Fibroblast of skin of right quadriceps (primary cell): ENCODE measurements at regions not wholly inside any gene's neighbourhood (a gene's known extent, or its start where the extent isn't known, plus 50 kb on each side); places are given as distances from the start of the nearest gene placed in this dataset.
"Not testable (repeated sequence)": the region's sequence is repeated elsewhere in the genome, so short reads cannot be mapped to it uniquely, and the experiment has no call there.

Source experiments
- DNase-seq: peaks from one replicate; pipeline ENCODE4 v3.0.0-alpha.2; 2013

DNA sequence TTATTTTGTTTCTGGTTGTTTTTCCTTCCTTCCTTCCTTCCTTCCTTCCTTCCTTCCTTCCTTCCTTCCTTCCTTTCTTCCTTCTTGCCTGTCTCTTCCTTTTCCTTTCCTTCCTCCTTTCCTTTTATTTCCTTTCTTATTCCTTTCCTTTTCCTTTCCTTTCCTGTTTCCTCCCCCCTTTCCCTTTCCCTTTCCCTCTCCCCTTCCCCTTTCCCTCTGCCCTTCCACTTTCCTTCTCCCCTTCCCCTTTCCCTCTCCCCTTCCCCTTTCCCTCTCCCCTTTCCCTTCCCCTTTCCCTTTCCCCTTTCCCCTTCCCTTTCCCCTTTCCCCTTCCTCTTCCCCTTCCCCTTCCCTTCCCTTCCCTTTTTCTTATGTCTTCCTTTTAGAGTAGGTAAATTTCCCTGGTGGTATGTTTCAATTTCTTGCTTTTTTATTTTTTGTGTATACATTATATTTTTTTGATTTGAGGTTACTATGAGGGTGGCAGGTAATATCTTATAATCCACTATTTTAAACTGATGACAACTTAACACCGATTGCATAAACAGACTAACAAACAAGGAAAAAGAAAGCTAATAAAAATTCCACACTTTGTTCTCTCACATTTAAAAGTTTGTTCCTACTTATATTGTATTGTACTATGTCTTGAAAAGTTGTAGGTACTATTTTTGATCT lies 311.0 kb upstream of the FSHR start:
- DNase-seq, result no peak

- no peak for DNase-seq
These were observed 305.1 kb upstream of the FSHR start for GRCh38 chr2:49459314-49459993.

DNA sequence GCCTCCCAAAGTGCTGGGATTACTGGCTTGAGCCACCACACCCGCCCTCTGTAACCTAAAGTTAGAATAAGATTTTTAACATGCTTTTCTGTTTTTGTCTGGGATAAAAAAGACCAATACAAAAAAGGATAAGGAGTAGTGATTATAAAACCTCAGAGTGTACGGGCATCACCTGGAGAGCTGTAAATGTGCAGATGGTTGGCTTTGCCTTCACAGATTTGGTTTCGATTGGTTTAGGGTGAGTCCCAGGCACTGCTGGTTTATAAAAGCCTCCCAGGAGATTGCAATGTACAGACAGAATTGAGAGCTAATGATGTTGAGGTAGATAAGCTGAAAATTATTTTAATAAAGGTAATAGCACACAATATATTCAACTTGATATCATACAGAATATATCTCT lies 289.7 kb upstream of the FSHR start:
- no peak for DNase-seq

DNA sequence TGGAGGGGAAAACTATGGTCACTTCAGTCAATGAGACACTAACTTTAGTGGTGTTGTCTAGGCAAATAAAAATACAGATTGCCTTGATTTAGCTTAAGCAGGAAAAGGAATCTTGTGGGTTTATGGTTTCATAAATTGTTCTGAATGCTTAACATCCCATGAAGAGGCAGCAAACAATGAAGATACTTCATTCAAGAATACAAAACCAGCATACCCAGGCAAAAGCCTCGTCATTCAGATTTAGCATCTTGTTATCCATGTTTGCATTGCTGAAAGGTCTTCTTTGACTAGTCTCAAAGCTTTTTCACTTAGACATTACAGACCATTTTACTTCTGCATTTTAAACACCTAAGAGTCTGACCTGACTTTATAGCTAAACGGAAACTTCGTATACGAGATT lies 272.7 kb upstream of the FSHR start:
- no peak for DNase-seq

DNA sequence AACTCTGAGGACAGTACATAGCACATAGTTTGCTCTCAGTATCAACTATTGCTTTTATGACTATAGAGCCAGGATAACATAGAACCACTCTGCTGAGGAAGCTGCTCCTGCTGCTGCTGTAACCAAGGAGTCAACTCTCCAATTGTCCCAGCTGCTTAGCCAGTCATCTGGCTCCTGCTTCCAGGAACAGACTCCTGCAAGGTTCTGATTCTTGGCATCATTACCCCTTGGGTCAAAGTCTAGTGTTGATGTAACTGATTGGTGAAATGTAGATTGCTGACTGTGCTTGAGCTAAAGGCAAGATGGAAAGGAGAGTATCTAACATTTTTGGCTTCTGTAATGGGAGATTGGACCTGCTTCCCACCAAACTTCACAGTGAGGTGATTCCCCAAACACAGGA lies 261.9 kb upstream of the FSHR start:
- no peak for DNase-seq

DNA sequence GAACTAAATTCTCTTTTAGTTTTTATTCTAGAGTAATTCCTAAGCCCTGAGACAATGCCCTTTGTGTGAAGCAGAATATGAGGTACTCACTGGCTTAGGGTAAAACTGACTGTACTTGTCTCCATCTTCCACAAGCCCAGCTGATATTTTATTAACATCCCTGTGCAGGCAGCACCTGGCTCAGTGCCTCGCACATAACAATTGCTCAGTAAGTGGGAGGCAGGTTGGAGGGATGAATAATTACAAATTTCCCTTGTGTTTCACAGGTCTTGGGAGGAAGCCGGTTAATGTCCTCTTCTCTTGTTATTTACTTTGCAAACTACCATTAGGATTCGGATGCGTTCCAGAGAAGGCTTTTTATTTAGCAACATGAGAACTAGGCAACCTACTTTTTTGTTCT lies 249.8 kb upstream of the FSHR start:
- no peak for DNase-seq

DNA sequence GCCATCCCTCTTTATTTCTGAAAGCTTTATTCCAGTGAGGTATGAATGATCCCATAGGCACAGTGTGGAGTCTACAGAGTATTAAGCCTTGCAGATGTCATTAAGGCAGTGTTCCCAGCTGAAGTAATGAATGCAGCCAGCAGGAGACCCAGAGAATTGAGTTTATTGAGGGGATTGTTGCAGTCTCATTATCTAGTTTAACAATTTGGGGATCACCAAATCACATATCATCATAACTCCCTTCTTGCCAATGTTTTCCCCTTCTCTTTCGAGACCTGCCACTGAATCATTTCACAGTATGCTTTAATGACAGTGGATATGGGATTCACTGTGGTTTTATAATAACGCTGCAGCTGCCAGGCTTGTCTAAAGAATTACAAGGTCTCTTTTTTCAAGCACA lies 249.3 kb upstream of the FSHR start:
- no peak for DNase-seq

DNA sequence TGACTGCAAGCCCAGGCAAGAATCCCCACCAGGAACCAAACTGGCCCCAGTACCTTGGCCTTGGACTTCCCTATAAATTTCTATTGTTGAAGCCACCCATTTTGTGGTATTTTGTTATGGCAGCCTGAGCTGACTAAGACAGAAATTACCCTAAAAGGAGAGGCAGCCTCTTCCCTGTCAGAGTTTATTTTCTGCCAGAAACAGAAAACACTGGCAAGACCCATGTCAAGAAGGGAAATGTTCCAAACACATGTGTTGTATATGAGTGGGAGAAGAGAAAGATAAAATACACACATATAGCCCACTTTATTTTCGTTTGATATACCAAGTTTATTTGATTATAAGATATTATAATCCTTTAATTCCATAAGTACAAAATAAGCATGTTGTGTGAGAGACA lies 225.1 kb upstream of the FSHR start:
- DNase-seq, result no peak

GRCh38 chr2:49371128-49371701 lies 216.9 kb upstream of the FSHR start:
- no peak for DNase-seq

GRCh38 chr2:49369650-49370049 lies 215.3 kb upstream of the FSHR start:
- no peak for DNase-seq

DNA sequence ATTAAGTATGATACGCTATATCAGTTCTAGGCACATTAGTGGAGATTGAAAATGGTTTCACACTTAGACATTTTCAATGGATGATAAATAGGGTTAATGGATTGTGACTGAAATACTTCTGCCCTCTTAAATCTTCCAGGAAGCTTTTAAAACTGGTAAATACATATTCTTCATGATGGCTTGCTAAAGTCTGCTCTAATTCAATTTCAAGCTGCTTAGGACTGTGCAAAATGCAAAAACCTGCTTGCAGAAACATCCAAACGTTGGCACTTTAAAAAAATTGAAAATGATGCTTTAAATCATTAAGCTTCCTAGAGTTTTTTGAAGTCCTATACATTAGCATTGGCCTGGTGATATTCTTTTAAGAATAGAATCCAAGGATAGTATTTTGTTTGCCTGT lies 214.8 kb upstream of the FSHR start:
- no peak for DNase-seq

DNA sequence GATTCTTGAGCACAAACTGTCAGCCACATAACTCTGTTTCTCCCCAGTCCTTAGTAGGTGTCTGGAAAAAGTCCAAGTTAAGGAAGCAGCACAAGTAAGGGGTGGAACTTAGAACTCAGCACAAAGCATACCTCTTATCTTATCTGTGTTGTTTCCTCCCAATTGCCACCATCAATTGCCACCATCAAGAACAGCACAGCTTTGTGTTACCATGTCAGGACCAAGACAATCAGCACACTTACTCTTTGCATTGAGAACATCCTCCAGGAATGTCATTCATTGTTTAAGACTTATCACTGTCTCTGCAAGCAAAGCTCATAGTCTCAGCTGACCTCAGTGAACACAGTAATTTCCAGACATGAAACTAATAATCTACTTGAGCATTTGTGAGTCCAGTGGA lies 212.7 kb upstream of the FSHR start:
- no peak for DNase-seq

DNA sequence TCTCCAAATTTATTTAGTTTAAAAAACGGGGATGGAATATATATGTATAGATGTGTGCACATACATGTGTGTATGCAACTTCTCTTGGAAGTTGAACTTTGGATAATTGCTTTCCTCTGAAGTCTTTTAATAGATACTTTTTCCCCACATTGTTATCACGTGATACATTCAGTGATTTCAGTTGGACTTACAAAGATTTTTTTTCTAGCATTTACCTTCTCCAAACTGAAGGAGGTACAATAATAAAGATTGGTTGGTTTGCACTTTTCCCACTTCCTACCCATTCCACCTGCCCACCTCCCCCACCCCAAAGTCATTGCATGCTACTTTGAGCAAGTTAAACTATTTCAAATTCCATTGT lies 206.1 kb upstream of the FSHR start:
- no peak for DNase-seq

- DNase-seq, result no peak
These were observed 205.5 kb upstream of the FSHR start for GRCh38 chr2:49359721-49360406.

DNA sequence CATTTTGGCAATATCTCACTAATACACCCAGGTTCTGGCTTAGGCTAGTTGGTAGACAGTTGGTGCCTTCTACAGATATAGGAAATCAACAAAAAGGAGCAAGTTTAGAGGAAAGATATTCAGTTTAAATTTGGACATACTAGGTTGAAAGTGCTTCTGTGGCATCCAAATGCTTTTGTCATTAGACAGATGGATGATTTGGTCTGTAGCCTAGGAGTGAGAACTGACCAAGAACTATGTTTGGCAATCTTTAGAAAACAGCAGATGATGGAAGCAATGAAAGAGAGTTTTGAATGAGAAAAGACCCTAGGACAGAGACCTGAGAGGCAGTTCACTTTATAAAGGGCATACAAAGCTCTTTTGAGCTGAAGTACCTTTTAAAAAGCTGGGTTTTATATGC lies 201.3 kb upstream of the FSHR start:
- DNase-seq, result no peak

DNA sequence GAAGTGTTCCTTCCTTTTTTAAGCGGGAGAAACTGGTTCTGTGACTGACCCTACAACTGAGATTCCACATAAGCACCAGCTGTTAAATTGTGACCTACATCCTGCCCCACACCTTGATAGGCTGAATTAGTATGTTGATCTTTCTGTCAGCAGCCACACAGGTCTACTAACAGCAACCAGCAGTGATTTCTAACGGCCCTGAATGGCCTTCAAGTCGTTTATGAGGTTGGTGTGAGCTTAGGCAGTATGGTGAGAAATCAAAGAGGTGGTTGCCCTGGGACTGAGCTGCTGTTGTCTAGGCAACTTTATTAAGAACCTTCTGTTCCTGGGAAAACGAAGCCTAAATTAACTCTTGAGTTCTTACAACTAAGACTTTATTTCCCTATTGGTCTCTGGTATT lies 197.2 kb upstream of the FSHR start:
- no peak for DNase-seq

- no peak for DNase-seq
These were observed 189.3 kb upstream of the FSHR start for GRCh38 chr2:49343638-49344037.

- DNase-seq, result no peak
These were observed 187.8 kb upstream of the FSHR start for GRCh38 chr2:49342156-49342555.

DNA sequence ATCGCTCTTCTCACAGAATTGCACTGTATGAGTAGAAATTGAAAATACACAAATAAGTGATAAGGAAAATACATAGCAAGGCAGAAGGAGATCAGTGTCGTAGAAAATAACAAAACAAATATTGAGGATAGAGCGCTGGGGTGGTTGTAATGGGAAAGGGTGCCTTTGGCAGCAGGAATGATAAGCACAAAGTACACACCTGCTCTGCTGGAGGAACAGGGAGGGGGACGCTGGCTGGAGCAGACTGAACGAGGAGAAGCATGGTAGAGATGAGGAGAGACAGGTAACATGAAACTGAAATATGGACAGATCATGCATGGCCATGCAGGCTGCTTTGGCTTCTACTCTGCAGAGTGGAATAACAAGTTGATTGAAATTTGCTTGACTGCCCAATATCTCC lies 181.2 kb upstream of the FSHR start:
- no peak for DNase-seq

- no peak for DNase-seq
These were observed 178.1 kb upstream of the FSHR start for GRCh38 chr2:49332415-49332814.

GRCh38 chr2:49318531-49318930 lies 164.2 kb upstream of the FSHR start:
- DNase-seq, result no peak

GRCh38 chr2:49309461-49309860 lies 155.1 kb upstream of the FSHR start:
- no peak for DNase-seq

DNA sequence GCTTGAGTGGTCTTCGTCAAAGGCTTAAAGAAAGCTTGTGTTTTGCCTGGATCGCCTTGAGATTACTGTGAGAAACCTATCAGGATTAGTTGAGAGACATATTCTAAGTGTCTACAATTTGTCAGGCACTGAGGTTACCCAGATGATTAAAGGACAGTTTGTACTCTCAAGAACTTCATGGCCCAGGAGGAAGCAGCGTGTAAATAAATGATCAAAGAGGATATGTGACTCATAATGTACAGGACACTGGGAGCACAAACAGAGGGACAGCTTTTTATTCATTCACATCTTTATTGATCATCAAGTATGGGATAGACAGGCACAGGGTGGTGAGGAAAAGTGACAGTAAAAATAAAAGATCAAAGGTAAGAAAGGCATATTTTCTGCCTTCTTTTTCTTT lies 152.6 kb upstream of the FSHR start:
- no peak for DNase-seq

- DNase-seq, result not testable (repeated sequence)
These were observed 144.4 kb upstream of the FSHR start for GRCh38 chr2:49298693-49299092.
